ENCODE measurements at regions not wholly inside any gene's neighbourhood (a gene's known extent, or its start where the extent isn't known, plus 50 kb on each side); places are given as distances from the start of the nearest gene placed in this dataset.

GRCh38 chr14:66371776-66372175, 114.4 kb upstream of the CCDC196 start:
- no peak for DNase-seq (ENCODE audit: low read depth)
- H3K4me3 ChIP-seq (ENCODE audit: control insufficient read depth, low read depth, low read length) = no peak overlapping the region
- no peak for TF ChIP-seq CTCF (IDR thresholded peaks at IDR 0.05; ENCODE audit: control insufficient read depth, insufficient read depth, low read depth, low read length, missing control alignments)

GRCh38 chr14:66375046-66375964, 110.9 kb upstream of the CCDC196 start:
- TF ChIP-seq CTCF (IDR thresholded peaks at IDR 0.05; ENCODE audit: control insufficient read depth, insufficient read depth, low read depth, low read length, missing control alignments) = no peak
- no peak overlapping the region for H3K4me3 ChIP-seq (ENCODE audit: control insufficient read depth, low read depth, low read length)
- no peak for DNase-seq (ENCODE audit: low read depth)

GRCh38 chr14:66377574-66377973, 108.6 kb upstream of the CCDC196 start:
- no peak for DNase-seq (ENCODE audit: low read depth)
- TF ChIP-seq CTCF (IDR thresholded peaks at IDR 0.05; ENCODE audit: control insufficient read depth, insufficient read depth, low read depth, low read length, missing control alignments) = no peak
- no peak overlapping the region for H3K4me3 ChIP-seq (ENCODE audit: control insufficient read depth, low read depth, low read length)

- no peak for DNase-seq (ENCODE audit: low read depth)
- H3K4me3 ChIP-seq (ENCODE audit: control insufficient read depth, low read depth, low read length) = no peak overlapping the region
- no peak for TF ChIP-seq CTCF (IDR thresholded peaks at IDR 0.05; ENCODE audit: control insufficient read depth, insufficient read depth, low read depth, low read length, missing control alignments)
These were observed 107.3 kb upstream of the CCDC196 start for GRCh38 chr14:66378712-66379505.

- H3K4me3 ChIP-seq (ENCODE audit: control insufficient read depth, low read depth, low read length) = no peak overlapping the region
- DNase-seq (ENCODE audit: low read depth) = no peak
- no peak for TF ChIP-seq CTCF (IDR thresholded peaks at IDR 0.05; ENCODE audit: control insufficient read depth, insufficient read depth, low read depth, low read length, missing control alignments)
These were observed 106.0 kb upstream of the CCDC196 start for GRCh38 chr14:66380143-66380542.

- TF ChIP-seq CTCF (IDR thresholded peaks at IDR 0.05; ENCODE audit: control insufficient read depth, insufficient read depth, low read depth, low read length, missing control alignments) = no peak
These were observed 104.4 kb upstream of the CCDC196 start for GRCh38 chr14:66381755-66382154.

More at GRCh38 chr14:66381755-66382154, 104.4 kb upstream of the CCDC196 start:
- H3K4me3 ChIP-seq (ENCODE audit: control insufficient read depth, low read depth, low read length) = no peak overlapping the region
- DNase-seq (ENCODE audit: low read depth) = no peak

All from AG09309 (cell line).